GM21367 (cell line): ENCODE measurements at regions not wholly inside any gene's neighbourhood (a gene's known extent, or its start where the extent isn't known, plus 50 kb on each side); places are given as distances from the start of the nearest gene placed in this dataset.

Experiments
- ATAC-seq: cut with Tn5 transposase; IDR thresholded peaks from one replicate; pipeline ENCODE4 v1.9.1; 2021; ENCODE audit not compliant: unreplicated experiment

- ATAC-seq = no peak
These were observed 253.8 kb downstream of the TNS1 start for GRCh38 chr2:217749008-217749407.

- no peak for ATAC-seq
These were observed 256.0 kb downstream of the TNS1 start for GRCh38 chr2:217746808-217747207.

GRCh38 chr2:217743966-217744761 lies 258.6 kb downstream of the TNS1 start:
- ATAC-seq = no peak

- ATAC-seq = no peak
These were observed 259.4 kb downstream of the TNS1 start for GRCh38 chr2:217743407-217743806.

GRCh38 chr2:217742841-217743240 lies 260.0 kb downstream of the TNS1 start:
- ATAC-seq = no peak

GRCh38 chr2:217742276-217742675 lies 260.5 kb downstream of the TNS1 start:
- ATAC-seq = no peak

GRCh38 chr2:217741381-217741955 lies 261.3 kb downstream of the TNS1 start:
- ATAC-seq = no peak

GRCh38 chr2:217740756-217741155 lies 262.0 kb downstream of the TNS1 start:
- ATAC-seq = no peak

GRCh38 chr2:217740178-217740577 lies 262.6 kb downstream of the TNS1 start:
- ATAC-seq = no peak

- ATAC-seq = no peak
These were observed 263.1 kb downstream of the TNS1 start for GRCh38 chr2:217739741-217740140.

- ATAC-seq = no peak
These were observed 264.7 kb downstream of the TNS1 start for GRCh38 chr2:217738061-217738460.

- ATAC-seq = no peak
These were observed 265.8 kb downstream of the TNS1 start for GRCh38 chr2:217736776-217737550.

- no peak for ATAC-seq
These were observed 266.9 kb downstream of the TNS1 start for GRCh38 chr2:217735899-217736298.

- ATAC-seq = no peak
These were observed 267.8 kb downstream of the TNS1 start for GRCh38 chr2:217735034-217735433.

GRCh38 chr2:217733461-217733860 lies 269.3 kb downstream of the TNS1 start:
- ATAC-seq = no peak

- ATAC-seq = no peak
These were observed 269.8 kb downstream of the TNS1 start for GRCh38 chr2:217732992-217733391.

- ATAC-seq = no peak
These were observed 271.0 kb downstream of the TNS1 start for GRCh38 chr2:217731805-217732204.

GRCh38 chr2:217729421-217730053 lies 273.3 kb downstream of the TNS1 start:
- no peak for ATAC-seq

GRCh38 chr2:217727801-217728200 lies 275.0 kb downstream of the TNS1 start:
- no peak for ATAC-seq

- no peak for ATAC-seq
These were observed 277.4 kb downstream of the TNS1 start for GRCh38 chr2:217725409-217725808.

GRCh38 chr2:217724471-217724870 lies 278.3 kb downstream of the TNS1 start:
- no peak for ATAC-seq
